ENCODE measurements at regions not wholly inside any gene's neighbourhood (a gene's known extent, or its start where the extent isn't known, plus 50 kb on each side); places are given as distances from the start of the nearest gene placed in this dataset.
A peak's percentile ranks its signal among the peaks of the same experiment; 100 is the strongest.

DNA sequence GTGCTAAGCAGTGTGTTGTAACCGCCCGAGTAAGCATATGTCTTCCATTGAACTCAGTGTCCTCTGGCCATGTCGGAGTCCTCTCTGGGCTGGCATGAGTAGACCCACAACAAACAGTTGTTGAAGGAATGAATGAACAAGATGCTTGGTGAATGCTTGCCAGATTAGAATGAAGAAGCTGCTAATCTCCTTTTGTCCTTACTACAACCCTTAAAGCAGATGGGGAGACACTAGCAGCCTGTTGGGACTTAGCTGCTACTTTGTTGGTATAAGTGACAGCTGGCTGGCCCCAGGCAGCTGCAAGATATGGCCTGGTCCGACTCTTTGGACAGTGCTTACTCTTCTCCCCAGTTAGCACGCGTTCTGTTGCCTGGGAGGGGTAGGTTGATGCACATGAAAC is 370.1 kb downstream of the RPS24 start:
- 91 to 93% methylated on average over 6 of the region's 6 CpGs for WGBS, 2 donors
- Histone ChIP-seq H3K27me3 (peaks cover 0 to 4% (median 0%) of the 10 kb centered on the region in 4 donors), H3K36me3 (no peaks in the 10 kb centered on the region), H3K27ac (no peak overlapping the region), H3K4me1 (peaks cover 8 to 21% (median 8%) of the 10 kb centered on the region in 3 donors), H3K9me3 (no peaks in the 10 kb centered on the region), H3K4me3 (no peak overlapping the region)
- intact Hi-C loops (cut with DNase I): no loop called here
- FAIRE-seq (no peak), ATAC-seq (no peak), DNase-seq (no peak)
- TF ChIP-seq, protein P1, sequence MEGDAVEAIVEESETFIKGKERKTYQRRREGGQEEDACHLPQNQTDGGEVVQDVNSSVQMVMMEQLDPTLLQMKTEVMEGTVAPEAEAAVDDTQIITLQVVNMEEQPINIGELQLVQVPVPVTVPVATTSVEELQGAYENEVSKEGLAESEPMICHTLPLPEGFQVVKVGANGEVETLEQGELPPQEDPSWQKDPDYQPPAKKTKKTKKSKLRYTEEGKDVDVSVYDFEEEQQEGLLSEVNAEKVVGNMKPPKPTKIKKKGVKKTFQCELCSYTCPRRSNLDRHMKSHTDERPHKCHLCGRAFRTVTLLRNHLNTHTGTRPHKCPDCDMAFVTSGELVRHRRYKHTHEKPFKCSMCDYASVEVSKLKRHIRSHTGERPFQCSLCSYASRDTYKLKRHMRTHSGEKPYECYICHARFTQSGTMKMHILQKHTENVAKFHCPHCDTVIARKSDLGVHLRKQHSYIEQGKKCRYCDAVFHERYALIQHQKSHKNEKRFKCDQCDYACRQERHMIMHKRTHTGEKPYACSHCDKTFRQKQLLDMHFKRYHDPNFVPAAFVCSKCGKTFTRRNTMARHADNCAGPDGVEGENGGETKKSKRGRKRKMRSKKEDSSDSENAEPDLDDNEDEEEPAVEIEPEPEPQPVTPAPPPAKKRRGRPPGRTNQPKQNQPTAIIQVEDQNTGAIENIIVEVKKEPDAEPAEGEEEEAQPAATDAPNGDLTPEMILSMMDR (IDR thresholded peaks at IDR 0.05): no peak

DNA sequence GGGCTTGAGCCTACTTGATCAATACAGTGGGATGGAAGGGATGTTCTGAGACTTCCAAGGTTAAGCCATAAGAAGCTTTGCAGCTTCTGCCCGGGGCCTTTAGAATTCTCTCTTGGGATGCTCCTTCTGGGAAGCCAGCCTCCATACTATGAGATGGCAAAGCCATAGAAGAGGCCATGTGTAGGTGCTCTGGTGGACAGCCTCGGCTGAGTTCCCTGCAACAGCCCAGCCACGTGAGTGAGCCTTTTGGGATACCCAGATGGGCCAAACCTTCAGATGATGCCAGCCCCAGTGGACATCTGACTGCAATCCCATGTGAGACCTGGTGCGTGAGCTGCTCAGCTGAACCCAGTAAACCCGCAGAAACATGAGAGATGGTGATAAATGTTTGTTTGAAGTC is 370.6 kb downstream of the RPS24 start:
- Histone ChIP-seq H3K27ac (no peak overlapping the region), H3K36me3 (no peaks in the 10 kb centered on the region), H3K27me3 (peaks cover 0 to 4% (median 0%) of the 10 kb centered on the region in 4 donors), H3K4me1 (peaks cover 9 to 26% (median 9%) of the 10 kb centered on the region in 3 donors), H3K4me3 (no peak overlapping the region), H3K9me3 (no peaks in the 10 kb centered on the region)
- TF ChIP-seq, protein P1 (IDR thresholded peaks at IDR 0.05): no peak
- no peak for DNase-seq
- intact Hi-C loops (cut with DNase I): no loop called here
- 79 to 85% methylated on average over 5 of the region's 5 CpGs for WGBS, 2 donors
- ATAC-seq: no peak
- FAIRE-seq: no peak

DNA sequence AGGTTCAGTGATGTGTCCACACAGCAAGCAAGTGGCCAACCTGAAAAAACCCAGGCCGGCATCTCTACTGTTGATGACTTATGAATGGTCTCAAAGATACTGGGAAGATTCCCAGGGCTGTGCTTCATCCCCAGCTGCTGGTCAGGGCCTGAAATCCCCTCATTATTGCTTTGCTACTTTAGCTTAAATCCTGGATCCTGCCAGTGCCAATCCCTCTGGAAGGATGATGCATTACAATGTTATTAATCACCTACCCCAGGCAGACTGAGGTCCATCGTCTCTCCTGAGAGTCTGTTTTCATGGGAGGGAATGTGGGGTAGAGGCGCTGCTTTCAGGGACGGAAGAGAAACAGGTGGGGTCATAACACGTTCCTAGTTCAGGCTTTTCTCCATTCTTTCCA is 371.6 kb downstream of the RPS24 start:
- 85 to 94% methylated on average over 5 of the region's 5 CpGs for WGBS, 2 donors
- Histone ChIP-seq H3K4me3 (no peak overlapping the region), H3K4me1 (peaks cover 9 to 29% (median 9%) of the 10 kb centered on the region in 3 donors), H3K27me3 (peaks cover 0 to 4% (median 0%) of the 10 kb centered on the region in 4 donors), H3K36me3 (no peaks in the 10 kb centered on the region), H3K27ac (no peak overlapping the region), H3K9me3 (no peaks in the 10 kb centered on the region)
- no peak for FAIRE-seq
- DNase-seq: no peak
- no peak for ATAC-seq
- intact Hi-C loops (cut with DNase I): no loop called here
- TF ChIP-seq, protein P1 (IDR thresholded peaks at IDR 0.05): no peak

DNA sequence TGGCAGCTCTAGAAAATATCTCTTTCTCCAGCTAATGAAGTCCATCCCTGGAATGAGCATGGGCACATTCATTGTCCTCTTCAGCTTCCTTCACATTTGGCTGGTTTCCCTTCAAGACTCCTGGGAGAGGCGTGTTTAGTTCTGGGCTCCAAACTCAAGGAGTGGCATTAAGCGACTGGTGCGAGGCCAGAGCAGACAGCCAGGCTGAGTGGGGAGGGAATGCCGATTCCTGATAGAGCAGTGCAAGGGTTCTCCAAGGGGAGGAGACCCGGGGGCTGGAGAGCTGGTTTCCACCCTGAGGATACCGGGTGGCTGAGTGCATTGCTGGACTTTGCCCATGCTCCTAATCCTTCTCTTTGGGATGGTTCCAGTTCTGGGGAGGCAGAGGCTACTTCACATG is 372.1 kb downstream of the RPS24 start:
- FAIRE-seq: no peak
- Histone ChIP-seq H3K4me1 (peaks cover 9 to 29% (median 9%) of the 10 kb centered on the region in 3 donors), H3K27me3 (peaks cover 0 to 4% (median 0%) of the 10 kb centered on the region in 4 donors), H3K4me3 (no peak overlapping the region), H3K27ac (no peak overlapping the region), H3K36me3 (no peaks in the 10 kb centered on the region), H3K9me3 (no peaks in the 10 kb centered on the region)
- intact Hi-C loops (cut with DNase I): no loop called here
- WGBS, 2 donors: 64 to 72% methylated on average over 6 of the region's 6 CpGs
- ATAC-seq: no peak
- TF ChIP-seq, protein P1 (IDR thresholded peaks at IDR 0.05): no peak
- DNase-seq: no peak

DNA sequence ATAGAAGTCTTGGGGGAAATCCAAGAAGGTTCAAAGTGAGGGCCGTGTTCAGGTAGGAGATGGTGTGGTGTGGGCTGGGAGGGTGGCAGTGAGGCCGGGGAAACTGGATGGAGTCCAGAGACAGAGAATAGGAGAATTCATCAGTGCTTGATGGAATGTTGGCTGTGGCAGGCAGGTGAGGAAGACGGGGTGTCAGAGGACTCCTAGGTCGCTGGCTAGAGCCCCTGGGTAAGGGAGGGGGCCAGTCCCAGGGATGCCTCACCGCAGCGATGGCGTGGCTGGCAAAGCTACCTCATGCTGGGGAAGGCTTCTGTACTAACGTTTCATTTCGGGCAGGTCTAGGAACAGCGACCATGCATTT is 373.0 kb downstream of the RPS24 start:
- DNase-seq: no peak
- intact Hi-C loops (cut with DNase I): no loop called here
- peak overlapping the region in 1 of 4 donors; percentile 87 for H3K27ac ChIP-seq
- H3K9me3 ChIP-seq: no peaks in the 10 kb centered on the region
- H3K36me3 ChIP-seq: no peaks in the 10 kb centered on the region
- 10% methylated on average over 10 of the region's 10 CpGs for WGBS, 2 donors
- H3K27me3 ChIP-seq: peaks cover 0 to 4% (median 0%) of the 10 kb centered on the region in 4 donors
- no peak for FAIRE-seq
- TF ChIP-seq, protein P1 (IDR thresholded peaks at IDR 0.05): no peak
- H3K4me1 ChIP-seq: peaks cover 9 to 29% (median 9%) of the 10 kb centered on the region in 3 donors
- H3K4me3 ChIP-seq: peak overlapping the region in 3 of 4 donors; percentile 5 to 36 (median 21)
- peak in 2 of 4 donors; percentile 2 to 5 for ATAC-seq

All from pancreas (tissue), 10 donors.